GM19043 (cell line): ENCODE measurements at regions not wholly inside any gene's neighbourhood (a gene's known extent, or its start where the extent isn't known, plus 50 kb on each side); places are given as distances from the start of the nearest gene placed in this dataset.

Source experiments
- ATAC-seq: cut with Tn5 transposase; IDR thresholded peaks from one replicate; pipeline ENCODE4 v1.9.1; 2021; ENCODE audit warnings: low read depth; ENCODE audit not compliant: unreplicated experiment

GRCh38 chr15:35842631-35843030, 296.7 kb upstream of the DPH6 start:
- no peak for ATAC-seq

- ATAC-seq, result no peak
These were observed 297.5 kb upstream of the DPH6 start for GRCh38 chr15:35843498-35843897.

GRCh38 chr15:35850284-35850683, 304.3 kb upstream of the DPH6 start:
- no peak for ATAC-seq

GRCh38 chr15:35851491-35851890, 305.5 kb upstream of the DPH6 start:
- ATAC-seq, result no peak

- ATAC-seq, result no peak
These were observed 307.1 kb upstream of the DPH6 start for GRCh38 chr15:35852818-35853624.

- no peak for ATAC-seq
These were observed 308.4 kb upstream of the DPH6 start for GRCh38 chr15:35854316-35854715.

- no peak for ATAC-seq
These were observed 311.7 kb upstream of the DPH6 start for GRCh38 chr15:35857567-35858226.

GRCh38 chr15:35858707-35859106, 312.7 kb upstream of the DPH6 start:
- no peak for ATAC-seq

GRCh38 chr15:35863655-35864054, 317.7 kb upstream of the DPH6 start:
- no peak for ATAC-seq

GRCh38 chr15:35867356-35867755, 321.4 kb upstream of the DPH6 start:
- no peak for ATAC-seq

- ATAC-seq, result no peak
These were observed 325.3 kb upstream of the DPH6 start for GRCh38 chr15:35871282-35871681.

- no peak for ATAC-seq
These were observed 325.8 kb upstream of the DPH6 start for GRCh38 chr15:35871812-35872211.

GRCh38 chr15:35872577-35872976, 326.6 kb upstream of the DPH6 start:
- no peak for ATAC-seq

GRCh38 chr15:35874260-35874905, 328.4 kb upstream of the DPH6 start:
- ATAC-seq, result no peak

- ATAC-seq, result no peak
These were observed 330.8 kb upstream of the DPH6 start for GRCh38 chr15:35876762-35877161.

- ATAC-seq, result no peak
These were observed 334.9 kb upstream of the DPH6 start for GRCh38 chr15:35880896-35881295.

GRCh38 chr15:35885870-35886269, 339.9 kb upstream of the DPH6 start:
- ATAC-seq, result no peak

- no peak for ATAC-seq
These were observed 340.8 kb upstream of the DPH6 start for GRCh38 chr15:35886765-35887164.

- ATAC-seq, result no peak
These were observed 342.9 kb upstream of the DPH6 start for GRCh38 chr15:35888815-35889214.

GRCh38 chr15:35907511-35907910, 361.5 kb upstream of the DPH6 start:
- ATAC-seq, result no peak

GRCh38 chr15:35909414-35909813, 363.4 kb upstream of the DPH6 start:
- no peak for ATAC-seq

- no peak for ATAC-seq
These were observed 364.3 kb upstream of the DPH6 start for GRCh38 chr15:35910227-35910626.
